IMR-90 (cell line): ENCODE measurements at regions not wholly inside any gene's neighbourhood (a gene's known extent, or its start where the extent isn't known, plus 50 kb on each side); places are given as distances from the start of the nearest gene placed in this dataset.

Experiments
- ATAC-seq: fragments of 200-7000 bp; cut with Tn5 transposase; 2 replicates; pipeline ENCODE4 v1.9.1; 2020; ENCODE audit warnings: low read depth, mild to moderate bottlenecking, moderate library complexity
- BruUV-seq: library from RNA; stranded (reverse); fragments of 400-500 nt; replicated peaks from 2 replicates; lab custom pipeline; 2021; lab: Mats Ljungman, UMichigan
- CTCF ChIA-PET: fragments of 300-600 bp; formaldehyde crosslinking; extraction: SDS; loops from one replicate; lab custom pipeline; 2021; ENCODE audit warnings: antibody characterized with exemption; lab: Yijun Ruan, JAX
- POLR2A ChIA-PET: fragments of 300-600 bp; sonication (Branson Sonifier 250); formaldehyde crosslinking; loops from one replicate; lab custom pipeline; 2022; ENCODE audit warnings: antibody characterized with exemption; ENCODE audit not compliant: unreplicated experiment; lab: Charles Lee
- DNase-seq: peaks from one replicate; pipeline ENCODE4 v3.0.0; 2013
- H2AFZ ChIP-seq: replicated peaks from 2 replicates; pipeline ENCODE3; 2013; ENCODE audit warnings: low read length, mild to moderate bottlenecking; ENCODE audit not compliant: poor library complexity
- H2AK5ac ChIP-seq: 2 replicates; pipeline ENCODE4 v1.6.1; 2013; ENCODE audit warnings: low read depth, low read length, inconsistent platforms
- H2AK9ac ChIP-seq: replicated peaks from 2 replicates; pipeline ENCODE3; 2013; ENCODE audit warnings: mild to moderate bottlenecking, low read depth, low read length, moderate library complexity; ENCODE audit not compliant: poor library complexity
- H2BK120ac ChIP-seq: 2 replicates; pipeline ENCODE4 v1.6.1; 2013; ENCODE audit warnings: low read depth, low read length, inconsistent platforms
- H2BK15ac ChIP-seq: 3 replicates; pipeline ENCODE4 v1.6.1; 2013; ENCODE audit warnings: low read depth, low read length, inconsistent platforms
- H2BK20ac ChIP-seq: 2 replicates; pipeline ENCODE4 v1.6.1; 2013; ENCODE audit warnings: low read depth, mild to moderate bottlenecking, inconsistent platforms, low read length, moderate library complexity
- H2BK5ac ChIP-seq: 2 replicates; pipeline ENCODE4 v1.6.1; 2013; ENCODE audit warnings: mild to moderate bottlenecking, low read depth, low read length, inconsistent platforms; ENCODE audit not compliant: poor library complexity, severe bottlenecking
- H3K14ac ChIP-seq: replicated peaks from 2 replicates; pipeline ENCODE4 v1.6.1; 2013; ENCODE audit warnings: low read depth, low read length, inconsistent platforms
- H3K18ac ChIP-seq: 2 replicates; pipeline ENCODE4 v1.6.1; 2013; ENCODE audit warnings: low read depth, low read length, control low read depth
- H3K23ac ChIP-seq: 2 replicates; pipeline ENCODE4 v1.6.1; 2013; ENCODE audit warnings: low read depth, low read length, inconsistent platforms
- H3K27ac ChIP-seq: 2 replicates; pipeline ENCODE4 v1.5.1; 2013; ENCODE audit warnings: mild to moderate bottlenecking, control low read depth, low read length; ENCODE audit not compliant: insufficient read depth
- H3K27me3 ChIP-seq: 2 replicates; pipeline ENCODE4 v1.6.1; 2013; ENCODE audit warnings: low read length; ENCODE audit not compliant: control insufficient read depth, insufficient read depth
- H3K36me3 ChIP-seq: 2 replicates; pipeline ENCODE4 v1.6.1; 2013; ENCODE audit warnings: low read length, mixed read lengths; ENCODE audit not compliant: control insufficient read depth, insufficient read depth
- H3K4ac ChIP-seq: 2 replicates; pipeline ENCODE4 v1.6.1; 2013; ENCODE audit warnings: low read depth, low read length, inconsistent platforms
- H3K4me1 ChIP-seq: 2 replicates; pipeline ENCODE4 v1.6.1; 2013; ENCODE audit warnings: low read length, mixed read lengths; ENCODE audit not compliant: control insufficient read depth, insufficient read depth
- H3K4me2 ChIP-seq: 2 replicates; pipeline ENCODE4 v1.6.1; 2013; ENCODE audit warnings: low read depth, mild to moderate bottlenecking, control low read depth, low read length, moderate library complexity
- H3K4me3 ChIP-seq: 2 replicates; pipeline ENCODE4 v1.5.1; 2013; ENCODE audit warnings: low read depth, mild to moderate bottlenecking, control low read depth, low read length, moderate library complexity; ENCODE audit not compliant: insufficient read depth
- H3K56ac ChIP-seq: 2 replicates; pipeline ENCODE4 v1.6.1; 2013; ENCODE audit warnings: low read length, inconsistent platforms; ENCODE audit not compliant: insufficient read depth; ENCODE audit errors: extremely low read depth
- H3K79me1 ChIP-seq, 2 experiments: 2 replicates each; pipeline ENCODE4 v1.6.1; 2013; ENCODE audit warnings: low read length in 2 of 2, inconsistent platforms in 1 of 2, low read depth in 1 of 2
- H3K9ac ChIP-seq: 2 replicates; pipeline ENCODE4 v1.6.1; 2013; ENCODE audit warnings: low read depth, low read length, control low read depth
- H3K9me1 ChIP-seq: 2 replicates; pipeline ENCODE4 v1.6.1; 2013; ENCODE audit warnings: low read length, inconsistent platforms; ENCODE audit not compliant: insufficient read depth
- H3K9me3 ChIP-seq: 2 replicates; pipeline ENCODE4 v1.6.1; 2013; ENCODE audit warnings: low read length; ENCODE audit not compliant: control insufficient read depth, insufficient read depth
- H4K20me1 ChIP-seq: 2 replicates; pipeline ENCODE4 v1.6.1; 2013; ENCODE audit warnings: low read length, inconsistent platforms; ENCODE audit not compliant: insufficient read depth
- H4K5ac ChIP-seq: 2 replicates; pipeline ENCODE4 v1.6.1; 2013; ENCODE audit warnings: mild to moderate bottlenecking, low read depth, low read length, control low read depth
- H4K8ac ChIP-seq, 2 experiments: 2 replicates each; pipeline ENCODE4 v1.6.1; 2013; ENCODE audit warnings: low read depth in 2 of 2, low read length in 2 of 2, control low read depth in 1 of 2, inconsistent platforms in 1 of 2
- H4K91ac ChIP-seq: 2 replicates; pipeline ENCODE4 v1.6.1; 2013; ENCODE audit warnings: low read depth, low read length, inconsistent platforms; ENCODE audit not compliant: insufficient read depth
- CEBPB ChIP-seq: IDR thresholded peaks from 2 replicates; pipeline ENCODE4 v1.6.1; 2012; ENCODE audit warnings: low read depth, low read length, improper control_type of control experiment
- CHD1 ChIP-seq: IDR thresholded peaks from 2 replicates; pipeline ENCODE4 v1.6.1; 2012; ENCODE audit warnings: low read depth, low read length, improper control_type of control experiment
- CTCF ChIP-seq: conservative IDR thresholded peaks from 2 replicates; pipeline ENCODE4 v1.5.1; 2012; ENCODE audit warnings: mild to moderate bottlenecking, low read depth, low read length, improper control_type of control experiment
- FOS ChIP-seq: fragments of 150-350 bp; IDR thresholded peaks from 2 replicates; pipeline ENCODE4 v1.6.1; 2016; ENCODE audit warnings: low read depth, low read length
- MAFK ChIP-seq: IDR thresholded peaks from 2 replicates; pipeline ENCODE4 v1.6.1; 2012; ENCODE audit warnings: low read depth, low read length, improper control_type of control experiment
- RAD21 ChIP-seq: IDR thresholded peaks from 2 replicates; pipeline ENCODE4 v1.6.1; 2012; ENCODE audit warnings: low read length, improper control_type of control experiment
- RFX5 ChIP-seq: IDR thresholded peaks from 2 replicates; pipeline ENCODE4 v1.8.0; 2012; ENCODE audit warnings: low read depth, mild to moderate bottlenecking, low read length, moderate library complexity
- dilution Hi-C: fragments of 300-500 bp; cut with HindIII; formaldehyde crosslinking; loops from one replicate; pipeline ENCODE4 v1.14.3; 2018; ENCODE audit warnings: low sequenced_read_pairs; ENCODE audit not compliant: unreplicated experiment
- in situ Hi-C: fragments of 300-500 bp; cut with MboI; formaldehyde crosslinking; loops from 3 replicates; pipeline ENCODE4 v1.14.3; 2019; ENCODE audit warnings: low sequenced_read_pairs, inconsistent platforms, mixed read lengths
- intact Hi-C: fragments of 100-400 bp; cut with micrococcal nuclease; formaldehyde crosslinking; loops from 2 replicates; pipeline ENCODE4 v1.10.0; 2022

GRCh38 chr4:157804986-157805385 is 367.8 kb downstream of the GASK1B start:
- H2BK15ac ChIP-seq, result no peak overlapping the region
- H4K8ac ChIP-seq, result no peak overlapping the region
- H3K27me3 ChIP-seq, result no peaks in the 10 kb centered on the region
- H3K4ac ChIP-seq, result no peak overlapping the region
- H3K36me3 ChIP-seq, result no peaks in the 10 kb centered on the region
- H4K5ac ChIP-seq, result no peak overlapping the region
- dilution Hi-C loops, result no loop called here
- no peak overlapping the region for H3K56ac ChIP-seq
- no peak overlapping the region for H3K23ac ChIP-seq
- H2BK5ac ChIP-seq, result no peak overlapping the region
- H2BK20ac ChIP-seq, result no peak overlapping the region
- intact Hi-C loops, result loop anchor here (5.0 kb wide), 1 partner anchor 273 kb away; no protein-coding TSS in a partner anchor
- H3K4me3 ChIP-seq, result no peak overlapping the region
- no peaks in the 10 kb centered on the region for H3K79me1 ChIP-seq
- DNase-seq (no peak), ATAC-seq (no peak)
- no TSS peak for BruUV-seq
- in situ Hi-C loops, result no loop called here
- H3K4me1 ChIP-seq, result no peaks in the 10 kb centered on the region
- no peak overlapping the region for H3K9ac ChIP-seq
- no peaks in the 10 kb centered on the region for H4K20me1 ChIP-seq
- H2BK120ac ChIP-seq, result no peak overlapping the region
- H3K9me3 ChIP-seq, result no peaks in the 10 kb centered on the region
- H4K91ac ChIP-seq, result no peak overlapping the region
- H3K14ac ChIP-seq, result no peak overlapping the region
- no peak overlapping the region for H2AK9ac ChIP-seq
- no peaks in the 10 kb centered on the region for H3K9me1 ChIP-seq
- no peak overlapping the region for H2AK5ac ChIP-seq
- ChIA-PET CTCF (no interaction called here), POLR2A (no interaction called here)
- H3K27ac ChIP-seq, result no peak overlapping the region
- no peak overlapping the region for H2AFZ ChIP-seq
- TF ChIP-seq FOS (no peak), CHD1 (no peak), MAFK (no peak), CTCF (no peak), RFX5 (no peak), CEBPB (no peak), RAD21 (no peak)
- no peak overlapping the region for H3K4me2 ChIP-seq
- H3K18ac ChIP-seq, result no peak overlapping the region
